ENCODE measurements at regions not wholly inside any gene's neighbourhood (a gene's known extent, or its start where the extent isn't known, plus 50 kb on each side); places are given as distances from the start of the nearest gene placed in this dataset.
"Not testable (repeated sequence)": the region's sequence is repeated elsewhere in the genome, so short reads cannot be mapped to it uniquely, and the experiment has no call there.

GRCh38 chr6:148005806-148006205 is 336.8 kb upstream of the SASH1 start:
- no peak overlapping the region for H3K4me3 ChIP-seq (ENCODE audit: insufficient read depth, low read depth, low read length)
- no peaks in the 10 kb centered on the region for H3K79me1 ChIP-seq (ENCODE audit: low read depth in 1 of 2, low read length in 2 of 2)
- no CpG with 5 or more reads among the region's 6 CpGs for WGBS, 2 experiments (ENCODE audit: extremely low coverage in 2 of 2, insufficient read length in 1 of 2)
- no TSS peak for BruUV-seq (replicated peaks)
- CTCF ChIA-PET, result no interaction called here
- H2BK120ac ChIP-seq (ENCODE audit: low read depth, low read length), result no peak overlapping the region
- no peaks in the 10 kb centered on the region for H3K36me3 ChIP-seq (ENCODE audit: control insufficient read depth, insufficient read depth, low read length)
- H2BK5ac ChIP-seq (ENCODE audit: low read depth, low read length, poor library complexity, severe bottlenecking), result no peak overlapping the region
- no peaks in the 10 kb centered on the region; the same call in 1 of the 2 replicates for H3K9me3 ChIP-seq (ENCODE audit: control insufficient read depth, insufficient read depth, low read length)
- no peak overlapping the region for H3K14ac ChIP-seq (replicated peaks; ENCODE audit: low read depth, low read length)
- H4K8ac ChIP-seq (ENCODE audit: low read depth in 2 of 2, low read length in 2 of 2), result no peak overlapping the region
- no peaks in the 10 kb centered on the region for H4K20me1 ChIP-seq (ENCODE audit: insufficient read depth, low read length)
- POLR2A ChIA-PET (ENCODE audit: unreplicated experiment), result no interaction called here
- H3K56ac ChIP-seq (ENCODE audit: extremely low read depth, insufficient read depth, low read length), result no peak overlapping the region
- DNase-seq, result no peak
- H3K23ac ChIP-seq (ENCODE audit: low read depth, low read length), result no peak overlapping the region
- no peak for TF ChIP-seq FOS (IDR thresholded peaks at IDR 0.05; ENCODE audit: low read depth, low read length)
- H2AK9ac ChIP-seq (replicated peaks; ENCODE audit: low read depth, low read length, poor library complexity), result no peak overlapping the region
- H3K18ac ChIP-seq (ENCODE audit: low read depth, low read length), result no peak overlapping the region
- in situ Hi-C loops (cut with MboI; ENCODE audit: low sequenced_read_pairs), result no loop called here
- dilution Hi-C loops (cut with HindIII; ENCODE audit: low sequenced_read_pairs, unreplicated experiment), result no loop called here
- H2AFZ ChIP-seq (replicated peaks; ENCODE audit: low read length, poor library complexity), result no peak overlapping the region
- no peak overlapping the region for H4K91ac ChIP-seq (ENCODE audit: insufficient read depth, low read depth, low read length)
- H2AK5ac ChIP-seq (ENCODE audit: low read depth, low read length), result no peak overlapping the region
- no peak overlapping the region for H4K5ac ChIP-seq (ENCODE audit: low read depth, low read length)
- H3K9me1 ChIP-seq (ENCODE audit: insufficient read depth, low read length), result no peaks in the 10 kb centered on the region
- H3K9ac ChIP-seq (ENCODE audit: low read depth, low read length), result no peak overlapping the region
- no peak for ATAC-seq (ENCODE audit: low read depth)
- H3K27ac ChIP-seq (ENCODE audit: insufficient read depth, low read length), result no peak overlapping the region
- no peak overlapping the region for H2BK15ac ChIP-seq (ENCODE audit: low read depth, low read length)
- H3K4me1 ChIP-seq (ENCODE audit: control insufficient read depth, insufficient read depth, low read length), result no peaks in the 10 kb centered on the region
- H3K27me3 ChIP-seq (ENCODE audit: control insufficient read depth, insufficient read depth, low read length), result no peaks in the 10 kb centered on the region
- H2BK20ac ChIP-seq (ENCODE audit: low read depth, low read length), result no peak overlapping the region
- no peak overlapping the region for H3K4me2 ChIP-seq (ENCODE audit: low read depth, low read length)
- intact Hi-C loops (cut with micrococcal nuclease), result no loop called here
- H3K4ac ChIP-seq (ENCODE audit: low read depth, low read length), result no peak overlapping the region

- H3K36me3 ChIP-seq (ENCODE audit: control insufficient read depth, insufficient read depth, low read length); POLR2A ChIA-PET (ENCODE audit: unreplicated experiment); H3K9me1 ChIP-seq (ENCODE audit: insufficient read depth, low read length); H3K9me3 ChIP-seq (ENCODE audit: control insufficient read depth, insufficient read depth, low read length); H2AFZ ChIP-seq (replicated peaks; ENCODE audit: low read length, poor library complexity); H3K14ac ChIP-seq (replicated peaks; ENCODE audit: low read depth, low read length); CTCF ChIA-PET; ATAC-seq (ENCODE audit: low read depth); intact Hi-C loops (cut with micrococcal nuclease); H3K23ac ChIP-seq (ENCODE audit: low read depth, low read length); H3K9ac ChIP-seq (ENCODE audit: low read depth, low read length); H3K4me2 ChIP-seq (ENCODE audit: low read depth, low read length); H4K8ac ChIP-seq (ENCODE audit: low read depth in 2 of 2, low read length in 2 of 2); H3K56ac ChIP-seq (ENCODE audit: extremely low read depth, insufficient read depth, low read length); H2AK5ac ChIP-seq (ENCODE audit: low read depth, low read length); H2BK20ac ChIP-seq (ENCODE audit: low read depth, low read length); H2AK9ac ChIP-seq (replicated peaks; ENCODE audit: low read depth, low read length, poor library complexity); H2BK120ac ChIP-seq (ENCODE audit: low read depth, low read length); H3K4me1 ChIP-seq (ENCODE audit: control insufficient read depth, insufficient read depth, low read length); H3K79me1 ChIP-seq (ENCODE audit: low read depth in 1 of 2, low read length in 2 of 2); H3K27me3 ChIP-seq (ENCODE audit: control insufficient read depth, insufficient read depth, low read length); H3K4ac ChIP-seq (ENCODE audit: low read depth, low read length); H2BK15ac ChIP-seq (ENCODE audit: low read depth, low read length); H3K27ac ChIP-seq (ENCODE audit: insufficient read depth, low read length); DNase-seq; H3K18ac ChIP-seq (ENCODE audit: low read depth, low read length); H4K20me1 ChIP-seq (ENCODE audit: insufficient read depth, low read length); H2BK5ac ChIP-seq (ENCODE audit: low read depth, low read length, poor library complexity, severe bottlenecking); H4K91ac ChIP-seq (ENCODE audit: insufficient read depth, low read depth, low read length); in situ Hi-C loops (cut with MboI; ENCODE audit: low sequenced_read_pairs); H4K5ac ChIP-seq (ENCODE audit: low read depth, low read length); BruUV-seq (replicated peaks); H3K4me3 ChIP-seq (ENCODE audit: insufficient read depth, low read depth, low read length); dilution Hi-C loops (cut with HindIII; ENCODE audit: low sequenced_read_pairs, unreplicated experiment): not testable (repeated sequence)
Measured at GRCh38 chr6:148010516-148010915, 332.1 kb upstream of the SASH1 start.

Data from IMR-90 (cell line).